Kidney glomerular epithelial cell (primary cell): ENCODE measurements at regions not wholly inside any gene's neighbourhood (a gene's known extent, or its start where the extent isn't known, plus 50 kb on each side); places are given as distances from the start of the nearest gene placed in this dataset.
A peak's percentile ranks its signal among the peaks of the same experiment; 100 is the strongest.

Experiments
- DNase-seq: peaks from one replicate; lab custom pipeline; 2025; lab: John Stamatoyannopoulos, UW

DNA sequence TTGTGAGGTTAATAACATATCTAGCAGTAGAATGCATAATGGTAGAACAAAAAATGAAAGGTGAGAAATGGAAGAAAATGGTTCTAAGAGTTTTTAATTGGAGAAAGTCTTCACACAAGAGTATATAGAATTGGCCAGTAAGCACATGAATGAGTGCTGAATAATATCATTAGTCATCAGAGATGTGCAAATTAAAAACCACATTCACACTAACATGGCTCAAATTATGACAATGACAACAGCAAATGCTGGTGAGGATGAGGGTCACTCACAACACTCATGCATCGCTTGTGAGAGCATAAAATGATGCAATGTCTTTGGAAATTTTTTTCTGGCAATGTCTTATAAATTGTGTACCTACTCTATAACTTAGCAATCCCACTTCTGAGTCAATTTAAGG is 1355.4 kb upstream of the ACVR2A start:
- DNase-seq: peak; percentile 76

DNA sequence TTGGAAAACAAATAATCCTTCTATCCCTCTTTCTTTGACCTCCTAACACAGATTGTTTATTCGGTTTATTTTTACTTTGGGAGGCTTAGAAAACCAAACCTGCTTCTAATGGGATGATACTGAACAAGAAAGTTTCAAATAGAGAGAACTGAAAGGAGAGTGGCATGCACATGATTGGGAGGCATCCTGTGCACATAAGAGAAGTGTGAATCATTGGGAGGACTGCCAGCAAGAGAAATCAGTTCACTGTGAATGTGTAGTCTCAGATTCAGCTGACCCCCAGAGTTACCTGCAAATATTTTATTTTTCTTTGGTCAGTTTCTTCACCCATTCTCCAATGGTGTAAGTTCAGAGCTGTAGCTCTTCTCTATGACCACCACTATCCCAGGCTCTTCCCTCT is 1363.2 kb upstream of the ACVR2A start:
- peak; percentile 81 for DNase-seq

DNA sequence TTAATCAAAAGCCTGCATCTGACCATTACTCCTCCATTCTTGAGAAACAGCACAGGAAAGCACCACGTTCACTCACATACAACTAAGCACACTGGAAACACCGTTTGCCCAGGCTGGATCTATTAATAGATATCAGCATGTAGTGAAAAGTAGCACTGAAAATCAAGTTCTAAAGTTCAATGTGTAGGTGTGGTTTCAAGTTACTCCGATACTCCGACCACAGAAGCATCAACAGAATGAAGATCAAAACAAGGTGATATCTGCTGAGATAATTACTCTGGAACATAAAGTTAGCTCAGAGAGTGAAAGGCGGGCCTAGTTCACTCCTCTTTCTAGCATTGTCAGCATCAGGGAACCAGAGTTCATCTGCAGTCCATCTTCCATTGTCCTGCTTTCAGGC is 1367.4 kb upstream of the ACVR2A start:
- DNase-seq: no peak

DNA sequence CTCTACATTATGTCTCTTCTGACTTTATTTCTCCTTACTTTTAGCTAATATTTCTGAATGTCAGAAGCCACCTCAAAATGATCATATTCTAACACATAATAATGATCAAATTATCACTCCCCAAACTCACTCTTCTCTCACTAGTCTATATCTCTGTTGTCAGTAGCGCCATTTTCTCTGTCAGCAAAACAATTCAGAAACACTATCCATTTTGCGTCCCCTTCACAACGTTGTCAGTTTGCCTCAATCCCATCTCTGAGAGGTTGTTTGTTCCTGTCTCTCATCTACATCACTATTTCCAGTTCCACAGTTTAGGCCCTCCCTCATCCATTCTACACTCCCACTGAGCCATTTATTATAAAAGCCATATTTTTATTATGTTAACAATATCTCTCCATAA is 1376.3 kb upstream of the ACVR2A start:
- no peak for DNase-seq

DNA sequence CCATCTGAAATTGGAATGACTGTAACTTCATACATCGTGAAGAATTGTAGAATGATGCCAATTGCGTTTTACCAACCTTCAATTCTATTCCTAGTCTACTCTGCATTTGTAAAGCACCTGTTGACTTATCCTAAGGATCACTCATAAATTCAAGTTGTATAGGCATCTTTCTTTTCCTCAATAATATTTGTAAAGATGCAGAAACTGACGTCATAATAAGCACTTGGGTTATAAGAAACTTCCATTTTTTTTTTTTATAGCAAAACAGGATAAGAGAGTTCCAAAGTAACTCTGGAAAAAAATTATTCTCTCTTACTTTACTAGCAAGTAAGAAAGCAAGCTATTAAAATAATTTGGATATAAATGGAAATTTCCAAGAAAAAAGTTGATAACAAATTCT is 1377.4 kb upstream of the ACVR2A start:
- no peak for DNase-seq

DNA sequence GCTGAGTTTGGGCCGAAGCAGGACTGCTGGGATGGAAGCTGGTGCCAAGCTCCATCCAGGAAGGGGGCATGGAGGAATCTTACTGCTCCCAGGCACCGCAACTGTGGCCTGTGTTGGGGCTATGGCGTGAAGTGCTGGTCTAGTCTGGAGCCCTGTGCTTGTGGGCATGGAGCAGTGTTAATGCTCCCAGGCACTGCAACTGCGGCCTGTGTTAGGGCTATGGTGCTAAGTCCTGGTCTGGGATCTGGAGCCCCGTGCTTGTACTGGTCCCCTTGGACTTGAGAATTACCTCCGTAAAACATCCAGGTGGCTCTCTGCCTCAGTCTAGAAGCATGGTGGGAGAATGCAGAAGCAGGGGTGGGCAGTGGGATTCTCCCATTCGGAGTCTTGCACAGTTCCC is 1379.4 kb upstream of the ACVR2A start:
- DNase-seq: no peak

DNA sequence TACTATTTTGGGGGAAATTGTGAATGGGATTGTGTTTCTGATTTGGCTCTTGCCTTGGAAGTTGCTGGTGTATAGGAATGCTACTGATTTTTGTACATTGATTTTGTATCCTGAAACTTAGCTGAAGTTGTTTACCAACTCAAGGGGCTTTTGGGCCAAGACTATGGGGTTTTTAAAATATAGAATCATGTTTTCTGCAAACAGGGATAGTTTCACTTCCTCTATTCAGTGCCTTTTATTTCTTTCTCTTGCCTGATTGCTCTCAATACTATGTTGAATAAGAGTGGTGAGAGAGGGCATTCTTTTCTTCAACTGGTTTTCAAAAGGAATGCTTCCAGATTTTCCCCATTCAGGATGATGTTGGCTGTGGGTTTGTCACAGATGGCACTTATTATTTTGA is 1383.8 kb upstream of the ACVR2A start:
- no peak for DNase-seq

DNA sequence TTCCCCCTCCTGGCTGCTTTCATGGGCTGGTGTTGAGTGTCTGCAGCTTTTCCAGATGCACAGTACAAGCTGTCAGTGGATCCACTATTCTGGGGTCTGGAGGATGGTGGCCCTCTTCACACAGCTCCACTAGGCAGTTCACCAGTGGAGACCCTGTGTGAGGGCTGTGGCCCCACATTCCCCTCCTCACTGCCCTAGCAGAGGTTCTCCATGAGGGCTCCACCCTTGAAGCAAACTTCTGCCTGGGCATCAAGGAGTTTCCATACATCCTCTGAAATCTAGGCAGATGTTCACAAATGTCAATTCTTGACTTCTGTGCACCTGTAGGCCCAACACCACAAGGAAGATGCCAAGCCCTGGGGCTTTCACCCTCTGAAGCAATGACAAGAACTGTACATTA is 1386.2 kb upstream of the ACVR2A start:
- DNase-seq: no peak

DNA sequence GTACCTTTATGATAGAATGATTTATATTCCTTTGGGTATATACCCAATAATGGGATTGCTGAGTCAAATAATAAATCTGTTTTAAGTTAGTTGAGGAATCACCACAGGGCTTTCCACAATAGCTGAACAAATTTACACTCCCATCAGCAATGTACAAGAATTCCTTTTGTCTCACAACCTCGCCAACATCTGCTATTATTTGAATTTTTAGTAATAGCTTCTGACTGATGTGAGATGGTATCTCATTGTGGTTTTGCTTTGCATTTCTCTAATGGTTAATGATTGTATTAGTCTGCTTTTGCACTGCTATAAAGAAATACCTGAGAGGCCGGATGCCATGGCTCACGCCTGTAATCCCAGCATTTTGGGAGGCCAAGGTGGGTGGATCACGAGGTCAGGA is 1387.6 kb upstream of the ACVR2A start:
- DNase-seq: no peak

DNA sequence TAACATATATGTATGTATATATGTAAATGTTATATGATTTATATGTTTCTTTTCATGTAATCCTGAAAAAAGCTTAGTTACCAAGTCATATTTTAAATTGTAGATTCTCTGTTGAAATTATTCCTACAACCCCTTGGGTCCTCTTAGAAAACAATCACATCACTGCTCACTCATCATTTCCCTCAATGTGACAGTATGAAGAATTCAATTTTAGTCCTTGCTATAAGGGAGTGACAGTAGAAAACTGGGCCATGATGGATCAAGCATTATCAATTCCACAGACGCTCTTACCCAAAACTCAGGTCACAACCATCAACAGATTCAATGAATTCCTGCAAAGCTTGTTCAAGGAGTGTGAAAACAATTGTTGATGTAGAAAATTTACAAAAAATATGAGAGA is 1389.5 kb upstream of the ACVR2A start:
- DNase-seq: no peak

DNA sequence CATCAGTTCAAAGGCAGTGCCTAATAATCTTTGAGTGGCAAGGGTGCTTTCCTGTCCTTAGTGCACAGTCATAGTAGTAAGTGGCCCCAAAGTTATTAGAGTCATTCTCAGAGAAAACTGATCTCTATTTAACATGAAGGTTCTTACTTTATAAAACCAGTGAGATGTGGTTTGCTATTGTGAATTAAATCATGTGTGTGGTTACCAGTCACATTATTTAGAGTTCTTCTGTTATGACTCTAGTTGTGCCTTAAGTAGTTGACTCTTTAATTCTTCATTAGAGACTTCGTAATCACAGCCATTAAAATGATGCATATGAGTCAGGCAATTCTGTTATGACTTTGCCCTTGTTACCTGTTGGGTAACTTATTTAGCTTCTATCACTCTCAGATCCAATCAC is 1392.9 kb upstream of the ACVR2A start:
- no peak for DNase-seq

DNA sequence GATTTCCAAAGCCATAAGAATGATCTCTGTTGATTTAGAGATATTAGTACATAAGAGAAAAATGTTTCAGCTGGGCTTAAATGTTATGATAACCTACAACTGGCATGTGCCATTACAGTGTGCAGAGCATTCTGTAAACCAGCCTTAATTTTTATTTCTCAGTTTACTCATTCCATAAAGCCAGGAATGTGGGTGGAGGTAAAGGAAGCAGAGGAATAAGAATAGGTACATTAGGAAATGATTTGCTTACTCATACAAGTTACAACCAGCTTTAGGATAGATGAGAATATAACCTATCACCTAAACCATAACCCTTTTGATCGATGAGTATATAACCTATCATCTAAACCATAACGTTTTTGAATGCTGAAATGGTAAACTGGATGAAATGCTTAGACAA is 1394.7 kb upstream of the ACVR2A start:
- DNase-seq: no peak

DNA sequence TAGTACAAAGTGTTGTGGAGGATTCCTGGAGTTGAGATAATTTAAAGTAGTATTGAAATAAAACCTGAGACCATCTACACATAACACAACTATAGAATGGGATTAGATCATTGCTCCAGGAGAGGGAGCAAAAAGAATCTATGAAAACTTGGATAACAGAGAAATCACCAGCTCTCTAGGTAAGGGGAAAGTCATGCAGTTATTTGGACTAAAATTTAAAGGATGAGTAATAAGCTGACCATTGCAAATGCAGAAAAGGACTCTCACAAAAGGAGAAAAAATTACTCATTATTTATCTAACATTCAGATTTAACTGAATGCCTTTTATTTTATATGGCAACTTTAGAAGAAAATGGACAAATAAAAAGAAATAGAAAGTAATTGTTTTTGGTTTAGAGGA is 1399.8 kb upstream of the ACVR2A start:
- peak; percentile 12 for DNase-seq

DNA sequence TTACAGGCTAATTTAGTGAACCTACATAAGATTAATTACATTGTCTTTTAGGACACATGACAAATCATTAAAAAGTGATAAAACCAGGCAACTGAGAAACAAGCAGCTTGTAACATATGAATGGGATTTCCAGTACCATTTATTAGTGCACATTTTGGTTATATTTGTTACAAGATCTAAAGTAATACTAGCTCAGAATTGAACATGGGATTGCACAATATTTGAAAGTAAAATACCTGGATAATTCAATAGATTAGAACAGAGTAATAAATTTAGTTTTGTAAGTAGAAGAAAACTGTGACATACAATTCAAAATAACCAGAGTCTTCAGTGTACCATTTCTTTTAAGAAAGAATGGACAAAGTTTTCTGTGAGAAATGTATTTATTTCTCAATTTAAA is 1400.7 kb upstream of the ACVR2A start:
- DNase-seq: no peak

DNA sequence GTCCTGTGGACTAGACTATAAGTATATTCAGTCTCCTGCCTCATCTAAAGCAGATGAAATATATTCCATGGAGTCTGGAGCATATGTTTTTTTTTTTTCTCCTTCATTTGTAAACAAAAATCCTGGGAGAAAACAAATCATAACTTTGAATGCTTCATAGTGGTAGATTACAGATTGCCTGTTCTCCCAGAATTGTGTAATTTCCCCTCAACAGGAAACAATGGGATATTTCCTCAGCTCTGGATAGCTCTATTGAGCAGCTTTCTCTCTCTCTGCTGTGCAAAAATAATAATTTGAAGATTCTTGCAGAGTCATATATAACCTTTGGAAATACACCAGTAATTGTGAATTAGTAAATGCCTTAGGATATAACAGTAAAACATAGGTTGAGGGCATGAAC is 1406.6 kb upstream of the ACVR2A start:
- DNase-seq: no peak

DNA sequence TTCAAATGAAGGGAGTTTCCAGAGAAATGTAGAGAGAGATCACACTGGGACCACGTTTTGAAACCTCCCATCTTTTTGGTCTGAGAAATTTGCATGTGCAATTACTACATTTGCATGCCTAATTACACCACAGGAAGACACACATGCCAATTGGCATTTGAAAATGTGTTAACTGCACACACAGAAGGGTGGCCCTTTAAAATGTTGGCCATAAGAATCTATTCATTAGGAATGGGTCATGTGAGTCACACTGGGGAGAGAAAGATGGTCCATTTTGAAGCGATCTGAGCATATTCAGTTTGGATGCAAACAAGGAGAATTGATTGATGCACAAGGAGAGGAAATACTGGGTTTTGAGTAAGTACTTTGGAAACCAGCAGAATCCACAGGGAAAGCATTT is 1407.1 kb upstream of the ACVR2A start:
- DNase-seq: no peak

DNA sequence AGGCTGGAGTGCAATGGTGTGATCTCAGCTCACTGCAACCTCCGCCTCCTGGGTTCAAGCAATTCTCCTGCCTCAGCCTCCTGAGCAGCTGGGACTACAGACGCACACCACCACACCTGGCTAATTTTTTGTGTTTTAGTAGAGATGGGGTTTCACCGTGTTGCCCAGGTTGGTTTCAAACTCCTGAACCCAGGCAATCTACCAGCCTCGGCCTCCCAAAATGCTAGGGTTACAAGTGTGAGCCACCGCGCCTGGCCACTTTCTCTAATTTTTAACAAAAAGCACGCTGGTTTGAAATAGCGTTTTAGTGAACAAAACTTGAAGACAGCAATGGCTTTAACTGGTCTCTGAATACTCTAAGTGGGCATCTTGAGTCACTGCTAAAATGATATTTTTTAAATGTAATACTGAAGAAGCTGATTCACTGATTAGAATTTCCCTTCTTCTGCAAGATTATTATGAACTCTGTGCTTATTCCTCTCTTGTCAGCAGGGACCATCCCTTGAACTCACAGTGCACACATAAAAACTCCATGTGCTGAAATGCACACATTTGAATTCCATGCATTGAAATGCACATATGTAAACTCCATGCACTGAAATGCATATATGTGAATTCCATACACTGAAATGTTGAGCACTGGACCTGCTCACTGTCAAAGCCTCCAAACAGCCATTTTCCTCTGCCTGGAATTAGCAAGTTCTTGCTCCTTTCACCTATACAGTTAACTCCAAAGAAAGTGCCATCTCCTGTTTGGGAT is 1411.5 kb upstream of the ACVR2A start:
- no peak for DNase-seq

DNA sequence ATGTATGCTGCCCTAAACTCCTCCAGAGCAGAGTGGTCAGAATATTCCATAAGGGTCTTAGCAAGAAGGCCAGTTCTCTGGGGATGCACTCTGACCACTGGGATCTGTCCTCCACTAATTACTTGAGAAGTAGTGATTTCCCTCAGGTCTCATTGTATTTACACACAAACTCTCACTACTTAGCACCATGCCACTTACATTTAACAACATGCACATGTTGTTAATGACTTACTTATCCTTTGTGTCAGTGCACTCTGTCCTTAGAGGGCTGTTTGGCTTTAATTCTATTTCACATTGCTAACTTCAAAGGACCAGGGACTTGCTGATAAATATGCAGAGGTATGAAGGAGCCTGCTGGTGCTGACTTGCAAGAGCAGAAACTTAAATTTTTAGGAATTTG is 1415.5 kb upstream of the ACVR2A start:
- DNase-seq: no peak

DNA sequence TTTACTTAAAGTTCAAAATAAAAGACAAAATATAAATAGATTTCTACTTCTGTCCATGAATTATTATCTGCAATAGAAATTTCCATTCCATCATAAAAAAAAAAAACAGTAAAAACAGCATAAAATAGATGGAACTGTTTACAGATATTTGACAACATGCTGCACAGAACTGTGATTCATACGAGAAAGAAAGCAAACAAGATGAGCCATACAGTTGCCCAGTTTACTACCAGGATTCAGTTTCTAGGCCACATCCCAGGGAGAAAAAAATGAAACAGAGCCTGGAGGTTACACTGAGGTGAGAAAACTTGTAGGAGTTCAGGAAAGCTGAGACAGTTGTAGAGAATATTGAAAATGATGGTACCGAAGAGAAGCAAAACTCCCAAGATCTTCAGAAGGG is 1426.9 kb upstream of the ACVR2A start:
- DNase-seq: no peak

DNA sequence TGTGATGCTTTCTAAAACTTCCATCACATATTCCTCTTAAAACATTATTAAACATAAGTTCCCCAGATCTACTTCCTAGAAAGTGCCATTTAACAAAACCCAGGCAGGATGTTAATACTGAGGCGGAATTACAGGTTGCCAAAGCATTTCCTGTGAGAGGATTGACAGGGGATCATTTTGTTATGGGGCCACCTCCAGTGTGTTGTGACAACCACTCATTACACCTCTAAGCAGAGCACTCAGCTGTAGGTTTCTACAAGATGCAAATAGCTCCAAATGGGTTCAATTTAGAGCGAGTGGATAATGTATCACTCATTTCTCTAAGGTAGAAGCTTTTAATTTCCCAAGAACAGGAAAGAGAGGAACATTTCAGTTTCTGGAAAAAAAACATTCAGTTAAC is 1429.5 kb upstream of the ACVR2A start:
- DNase-seq: no peak

DNA sequence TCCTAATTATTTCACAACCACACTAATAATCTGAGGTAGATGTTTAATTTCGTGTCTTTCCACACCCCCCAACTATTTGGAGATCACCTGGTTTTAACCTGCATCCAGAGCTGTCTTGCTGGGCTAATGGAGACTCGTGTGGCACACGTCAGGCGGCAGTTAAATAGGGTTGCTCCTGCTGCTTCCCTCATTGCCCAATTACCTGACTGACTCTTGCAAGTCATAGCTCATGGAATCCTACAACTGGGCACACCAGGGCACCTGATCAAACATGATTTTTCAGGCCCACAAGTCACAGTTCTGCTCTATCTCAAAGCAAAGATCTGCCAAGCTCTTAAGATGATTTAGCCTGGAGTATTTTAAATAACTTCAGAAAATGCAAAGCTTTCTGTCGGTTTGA is 1430.4 kb upstream of the ACVR2A start:
- no peak for DNase-seq

DNA sequence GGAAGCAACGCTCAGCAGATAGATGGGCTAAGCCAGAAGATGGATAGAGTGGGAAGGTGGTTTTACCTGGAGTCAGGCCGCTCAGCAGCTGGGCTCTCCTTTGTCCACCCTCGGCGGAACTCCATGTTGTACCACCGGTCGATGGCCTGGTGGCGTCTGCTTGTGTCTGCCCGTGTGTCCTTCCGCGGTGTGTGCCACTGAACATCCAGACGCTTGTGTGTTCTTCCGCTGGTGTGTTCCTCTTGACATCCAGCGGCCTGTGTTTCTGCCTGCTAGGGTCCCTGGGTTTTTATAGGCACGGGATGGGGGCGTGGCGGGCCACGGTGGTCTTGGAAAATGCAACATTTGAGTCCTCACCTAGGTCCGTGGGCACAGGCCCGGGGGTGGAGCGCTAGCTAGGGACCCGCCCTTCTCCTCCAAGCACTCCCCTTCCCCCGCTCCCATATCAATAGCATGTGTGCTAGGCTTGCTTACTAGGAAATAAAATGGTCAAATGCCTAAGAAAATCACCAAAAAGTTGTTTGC is 1431.7 kb upstream of the ACVR2A start:
- DNase-seq: no peak

DNA sequence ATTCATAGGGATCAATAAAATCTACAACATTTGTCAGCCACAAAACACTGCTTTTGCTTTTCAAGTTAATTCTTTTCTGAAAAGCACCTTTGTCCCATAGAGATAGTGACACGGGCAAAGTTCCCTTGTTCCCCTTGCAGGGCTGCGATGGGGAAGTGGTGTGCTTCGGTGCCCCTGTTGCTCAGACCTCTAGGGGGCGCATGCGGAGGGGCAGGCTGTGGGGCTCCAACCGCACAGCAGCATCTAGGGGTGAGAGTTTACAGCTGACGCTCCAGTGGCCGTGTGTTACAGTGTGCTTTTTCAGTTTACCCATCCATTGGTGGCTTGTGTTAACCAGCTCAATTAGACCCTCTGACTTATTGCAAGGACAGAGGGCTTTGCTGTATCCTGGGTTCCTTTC is 1432.2 kb upstream of the ACVR2A start:
- no peak for DNase-seq
